Testis (tissue), 2 donors: ENCODE measurements at regions not wholly inside any gene's neighbourhood (a gene's known extent, or its start where the extent isn't known, plus 50 kb on each side); places are given as distances from the start of the nearest gene placed in this dataset.

Experiments
- POLR2A ChIP-seq: fragments of 450-650 bp; IDR thresholded peaks from one replicate; pipeline ENCODE4 v1.6.1; 2017; ENCODE audit warnings: antibody characterized with exemption, mild to moderate bottlenecking, moderate library complexity
- TF ChIP-seq, protein P1 (sequence below), 3 experiments: fragments of 450-650 bp in 2 of 3; fragments of 200-600 bp in 1 of 3; sonication (generic) in 1 of 3; IDR thresholded peaks; one replicate each; pipeline ENCODE4 v1.5.1; 2016 to 2019; ENCODE audit warnings: antibody characterized with exemption in 3 of 3, mild to moderate bottlenecking in 2 of 3, moderate library complexity in 1 of 3

DNA sequence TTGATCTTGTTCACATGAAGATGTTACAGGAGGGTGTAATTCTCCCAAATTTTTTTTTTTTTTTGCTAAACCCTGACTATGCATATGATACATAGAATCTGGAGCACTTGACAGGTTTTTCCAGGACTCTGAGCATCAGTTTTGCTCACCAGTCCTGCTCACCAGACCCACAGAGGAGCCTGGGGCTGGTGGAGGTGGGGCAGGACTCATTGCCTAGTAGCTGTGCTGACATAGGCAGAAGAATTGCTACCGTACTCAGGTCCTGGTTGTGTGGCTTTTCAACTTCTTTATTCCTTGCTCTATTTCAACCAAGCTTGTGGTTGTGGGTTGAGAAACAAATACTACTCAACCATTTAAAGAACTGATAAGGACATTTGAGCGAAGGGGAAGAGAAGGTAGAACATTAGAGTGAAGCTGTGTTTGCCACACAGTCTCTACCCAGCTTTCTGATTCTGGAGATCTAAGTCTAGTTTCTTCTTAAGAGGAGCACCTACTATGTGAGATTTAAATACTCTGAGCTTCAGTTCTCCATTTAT lies 212.4 kb downstream of the UTP18 start:
- TF ChIP-seq, protein P1, sequence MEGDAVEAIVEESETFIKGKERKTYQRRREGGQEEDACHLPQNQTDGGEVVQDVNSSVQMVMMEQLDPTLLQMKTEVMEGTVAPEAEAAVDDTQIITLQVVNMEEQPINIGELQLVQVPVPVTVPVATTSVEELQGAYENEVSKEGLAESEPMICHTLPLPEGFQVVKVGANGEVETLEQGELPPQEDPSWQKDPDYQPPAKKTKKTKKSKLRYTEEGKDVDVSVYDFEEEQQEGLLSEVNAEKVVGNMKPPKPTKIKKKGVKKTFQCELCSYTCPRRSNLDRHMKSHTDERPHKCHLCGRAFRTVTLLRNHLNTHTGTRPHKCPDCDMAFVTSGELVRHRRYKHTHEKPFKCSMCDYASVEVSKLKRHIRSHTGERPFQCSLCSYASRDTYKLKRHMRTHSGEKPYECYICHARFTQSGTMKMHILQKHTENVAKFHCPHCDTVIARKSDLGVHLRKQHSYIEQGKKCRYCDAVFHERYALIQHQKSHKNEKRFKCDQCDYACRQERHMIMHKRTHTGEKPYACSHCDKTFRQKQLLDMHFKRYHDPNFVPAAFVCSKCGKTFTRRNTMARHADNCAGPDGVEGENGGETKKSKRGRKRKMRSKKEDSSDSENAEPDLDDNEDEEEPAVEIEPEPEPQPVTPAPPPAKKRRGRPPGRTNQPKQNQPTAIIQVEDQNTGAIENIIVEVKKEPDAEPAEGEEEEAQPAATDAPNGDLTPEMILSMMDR (IDR thresholded peaks at IDR 0.05): no peak
- TF ChIP-seq POLR2A: no peak
